ENCODE measurements at regions not wholly inside any gene's neighbourhood (a gene's known extent, or its start where the extent isn't known, plus 50 kb on each side); places are given as distances from the start of the nearest gene placed in this dataset.

DNA sequence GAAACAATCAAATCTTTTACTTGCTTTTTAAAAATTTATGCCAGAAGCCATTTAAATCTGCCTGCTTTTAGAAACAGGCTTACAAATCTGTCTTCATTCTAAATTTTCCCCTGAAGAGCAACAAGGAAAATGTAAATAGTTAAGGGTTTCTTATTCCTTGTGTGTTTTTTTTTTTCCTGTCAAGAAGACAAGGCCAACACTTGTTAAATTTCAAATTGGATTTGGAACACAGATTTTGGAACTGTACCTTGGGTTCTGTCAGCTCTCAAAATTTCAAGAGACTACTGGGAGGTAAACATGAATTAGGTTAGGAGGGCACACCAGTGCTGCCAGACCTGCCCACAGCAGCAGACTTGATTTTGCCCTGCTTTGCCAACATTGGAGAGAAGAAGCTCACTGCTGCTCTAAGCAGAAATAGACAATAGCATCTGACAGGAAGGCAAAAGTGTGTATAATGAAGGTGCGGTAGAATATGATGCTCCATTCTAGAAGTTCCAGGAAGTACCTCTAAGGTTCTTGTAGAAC, 121.7 kb downstream of the NHLRC3 start:
- H3K4me3 ChIP-seq (ENCODE audit: low read depth, low read length) = no peak overlapping the region
- H3K27me3 ChIP-seq (ENCODE audit: control insufficient read depth, insufficient read depth, low read length) = no peaks in the 10 kb centered on the region
- no peak overlapping the region for H3K9ac ChIP-seq (ENCODE audit: low read depth, low read length)
- no peaks in the 10 kb centered on the region for H3K9me3 ChIP-seq (ENCODE audit: control insufficient read depth, insufficient read depth, low read length)
- H3K36me3 ChIP-seq (ENCODE audit: control insufficient read depth, insufficient read depth, low read length) = no peaks in the 10 kb centered on the region
- H3K27ac ChIP-seq (ENCODE audit: low read depth, low read length) = no peak overlapping the region
- no peaks in the 10 kb centered on the region for H3K4me1 ChIP-seq (ENCODE audit: control insufficient read depth, insufficient read depth, low read length)

GRCh38 chr13:39167018-39167417, 128.8 kb downstream of the NHLRC3 start:
- Histone ChIP-seq H3K27ac (ENCODE audit: low read depth, low read length) (no peak overlapping the region), H3K27me3 (ENCODE audit: control insufficient read depth, insufficient read depth, low read length) (no peaks in the 10 kb centered on the region), H3K4me3 (ENCODE audit: low read depth, low read length) (no peak overlapping the region), H3K9ac (ENCODE audit: low read depth, low read length) (no peak overlapping the region), H3K36me3 (ENCODE audit: control insufficient read depth, insufficient read depth, low read length) (no peaks in the 10 kb centered on the region), H3K9me3 (ENCODE audit: control insufficient read depth, insufficient read depth, low read length) (no peaks in the 10 kb centered on the region), H3K4me1 (ENCODE audit: control insufficient read depth, insufficient read depth, low read length) (no peaks in the 10 kb centered on the region)

DNA sequence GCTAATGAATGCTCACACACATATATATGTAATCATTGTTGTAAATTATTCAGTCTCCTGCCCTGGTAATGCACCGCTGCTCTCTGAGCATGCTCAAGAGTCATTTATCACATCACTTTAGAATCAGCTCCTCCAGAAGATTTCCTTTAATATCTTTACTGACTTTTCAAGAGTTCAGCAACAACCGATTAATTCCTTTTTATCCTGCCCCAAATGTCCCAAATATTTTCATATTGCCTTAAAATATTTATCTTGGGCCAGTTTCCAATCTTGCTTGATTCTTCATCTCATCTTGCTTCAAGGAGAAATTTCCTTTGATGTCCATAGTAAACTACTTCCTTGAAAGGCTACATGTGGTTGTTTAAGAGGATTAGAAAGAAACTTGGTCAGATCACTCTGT, 132.5 kb downstream of the NHLRC3 start:
- H3K4me3 ChIP-seq (ENCODE audit: low read depth, low read length) = no peak overlapping the region
- H3K27ac ChIP-seq (ENCODE audit: low read depth, low read length) = no peak overlapping the region
- no peaks in the 10 kb centered on the region for H3K9me3 ChIP-seq (ENCODE audit: control insufficient read depth, insufficient read depth, low read length)
- no peaks in the 10 kb centered on the region for H3K36me3 ChIP-seq (ENCODE audit: control insufficient read depth, insufficient read depth, low read length)
- H3K4me1 ChIP-seq (ENCODE audit: control insufficient read depth, insufficient read depth, low read length) = no peaks in the 10 kb centered on the region
- H3K9ac ChIP-seq (ENCODE audit: low read depth, low read length) = no peak overlapping the region
- no peaks in the 10 kb centered on the region for H3K27me3 ChIP-seq (ENCODE audit: control insufficient read depth, insufficient read depth, low read length)

DNA sequence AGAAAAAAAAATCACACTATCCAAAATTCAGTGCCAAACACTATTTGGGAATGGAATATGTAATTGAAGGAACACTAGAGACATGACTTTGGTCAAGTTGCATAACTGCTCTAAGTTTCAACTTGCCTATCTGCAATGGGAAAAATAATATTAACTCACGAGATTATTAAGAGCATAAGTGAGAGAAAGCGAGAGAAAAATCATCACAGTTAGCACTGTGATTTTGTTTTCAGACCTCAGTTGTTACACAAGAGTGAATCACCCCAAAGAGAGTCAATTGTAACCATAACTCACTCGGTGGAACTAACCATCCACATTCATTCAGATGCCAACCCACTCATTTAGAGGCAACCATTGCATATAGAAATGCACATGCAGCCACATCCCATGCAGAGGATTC, 147.1 kb downstream of the NHLRC3 start:
- Histone ChIP-seq H3K27me3 (ENCODE audit: control insufficient read depth, insufficient read depth, low read length) (no peaks in the 10 kb centered on the region), H3K27ac (ENCODE audit: low read depth, low read length) (no peak overlapping the region), H3K9ac (ENCODE audit: low read depth, low read length) (no peak overlapping the region), H3K9me3 (ENCODE audit: control insufficient read depth, insufficient read depth, low read length) (no peaks in the 10 kb centered on the region), H3K4me1 (ENCODE audit: control insufficient read depth, insufficient read depth, low read length) (no peaks in the 10 kb centered on the region), H3K36me3 (ENCODE audit: control insufficient read depth, insufficient read depth, low read length) (no peaks in the 10 kb centered on the region), H3K4me3 (ENCODE audit: low read depth, low read length) (no peak overlapping the region)

DNA sequence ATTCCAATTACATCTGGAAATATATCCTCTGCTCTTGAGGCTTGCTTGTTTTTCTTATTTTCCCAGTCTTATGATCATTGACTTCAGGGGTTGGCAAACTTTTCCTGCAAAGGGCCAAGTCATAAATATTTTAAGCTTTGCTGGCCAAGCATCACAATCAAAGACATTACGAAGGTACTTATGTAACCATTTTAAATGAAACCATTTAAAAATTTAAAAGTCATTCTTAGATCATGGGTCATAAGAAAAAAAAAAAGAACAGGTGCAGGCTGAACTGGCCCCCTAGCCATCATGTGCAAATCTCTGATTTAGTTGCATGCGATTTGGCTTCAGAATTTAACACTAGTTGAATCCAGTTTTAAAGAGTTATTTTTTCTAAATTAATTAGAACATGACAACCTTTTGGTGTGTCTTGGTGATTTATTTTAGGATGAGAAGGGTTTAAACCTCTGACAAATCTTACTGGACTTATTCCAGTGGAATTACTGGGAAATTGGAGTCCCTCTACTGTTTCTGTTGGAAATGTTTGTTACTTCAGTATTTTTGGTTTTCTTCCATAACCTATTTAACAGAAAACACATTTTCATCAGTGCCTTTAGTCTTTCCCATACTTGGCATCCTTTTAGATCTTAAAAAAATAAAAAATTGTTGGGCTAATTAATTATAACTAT, 148.1 kb downstream of the NHLRC3 start:
- no peak overlapping the region for H3K9ac ChIP-seq (ENCODE audit: low read depth, low read length)
- H3K9me3 ChIP-seq (ENCODE audit: control insufficient read depth, insufficient read depth, low read length) = no peaks in the 10 kb centered on the region
- no peak overlapping the region for H3K4me3 ChIP-seq (ENCODE audit: low read depth, low read length)
- no peak overlapping the region for H3K27ac ChIP-seq (ENCODE audit: low read depth, low read length)
- H3K27me3 ChIP-seq (ENCODE audit: control insufficient read depth, insufficient read depth, low read length) = no peaks in the 10 kb centered on the region
- H3K36me3 ChIP-seq (ENCODE audit: control insufficient read depth, insufficient read depth, low read length) = no peaks in the 10 kb centered on the region
- no peaks in the 10 kb centered on the region for H3K4me1 ChIP-seq (ENCODE audit: control insufficient read depth, insufficient read depth, low read length)

DNA sequence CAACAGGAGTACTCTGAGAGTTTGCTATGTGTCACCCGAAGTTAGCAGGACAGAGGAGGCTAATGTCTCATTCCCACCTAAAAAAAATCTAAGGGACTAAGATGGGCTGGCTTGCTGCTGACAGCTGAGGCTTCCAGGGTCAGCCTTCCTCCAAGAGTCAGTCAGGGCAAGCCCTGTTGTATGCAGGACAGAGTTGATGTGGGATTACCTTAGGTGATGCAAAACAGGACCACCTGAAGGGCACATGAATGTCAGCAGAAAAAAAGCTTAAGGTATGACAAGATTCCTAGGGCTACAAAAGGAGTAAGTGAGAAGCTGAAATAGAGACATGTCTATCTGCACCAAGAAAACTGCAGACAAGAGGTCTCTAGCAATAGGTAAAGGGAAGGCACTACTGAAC, 151.5 kb downstream of the NHLRC3 start:
- H3K9ac ChIP-seq (ENCODE audit: low read depth, low read length) = no peak overlapping the region

GRCh38 chr13:39196965-39197646, 158.8 kb downstream of the NHLRC3 start:
- Histone ChIP-seq H3K4me3 (ENCODE audit: low read depth, low read length) (no peak overlapping the region), H3K4me1 (ENCODE audit: control insufficient read depth, insufficient read depth, low read length) (no peaks in the 10 kb centered on the region), H3K27ac (ENCODE audit: low read depth, low read length) (no peak overlapping the region), H3K27me3 (ENCODE audit: control insufficient read depth, insufficient read depth, low read length) (no peaks in the 10 kb centered on the region), H3K9ac (ENCODE audit: low read depth, low read length) (no peak overlapping the region), H3K36me3 (ENCODE audit: control insufficient read depth, insufficient read depth, low read length) (no peaks in the 10 kb centered on the region), H3K9me3 (ENCODE audit: control insufficient read depth, insufficient read depth, low read length) (no peaks in the 10 kb centered on the region)

More for the DNA sequence above, 151.5 kb downstream of the NHLRC3 start:
- no peak overlapping the region for H3K27ac ChIP-seq (ENCODE audit: low read depth, low read length)
- H3K36me3 ChIP-seq (ENCODE audit: control insufficient read depth, insufficient read depth, low read length) = no peaks in the 10 kb centered on the region
- H3K4me1 ChIP-seq (ENCODE audit: control insufficient read depth, insufficient read depth, low read length) = no peaks in the 10 kb centered on the region
- H3K27me3 ChIP-seq (ENCODE audit: control insufficient read depth, insufficient read depth, low read length) = no peaks in the 10 kb centered on the region
- no peak overlapping the region for H3K4me3 ChIP-seq (ENCODE audit: low read depth, low read length)
- H3K9me3 ChIP-seq (ENCODE audit: control insufficient read depth, insufficient read depth, low read length) = no peaks in the 10 kb centered on the region

- H3K27me3 ChIP-seq (ENCODE audit: control insufficient read depth, insufficient read depth, low read length) = no peaks in the 10 kb centered on the region
- no peak overlapping the region for H3K9ac ChIP-seq (ENCODE audit: low read depth, low read length)
- H3K9me3 ChIP-seq (ENCODE audit: control insufficient read depth, insufficient read depth, low read length) = no peaks in the 10 kb centered on the region
- no peak overlapping the region for H3K4me3 ChIP-seq (ENCODE audit: low read depth, low read length)
- no peaks in the 10 kb centered on the region for H3K4me1 ChIP-seq (ENCODE audit: control insufficient read depth, insufficient read depth, low read length)
- no peak overlapping the region for H3K27ac ChIP-seq (ENCODE audit: low read depth, low read length)
- H3K36me3 ChIP-seq (ENCODE audit: control insufficient read depth, insufficient read depth, low read length) = no peaks in the 10 kb centered on the region
Measured at GRCh38 chr13:39197647-39198007, 159.4 kb downstream of the NHLRC3 start.

DNA sequence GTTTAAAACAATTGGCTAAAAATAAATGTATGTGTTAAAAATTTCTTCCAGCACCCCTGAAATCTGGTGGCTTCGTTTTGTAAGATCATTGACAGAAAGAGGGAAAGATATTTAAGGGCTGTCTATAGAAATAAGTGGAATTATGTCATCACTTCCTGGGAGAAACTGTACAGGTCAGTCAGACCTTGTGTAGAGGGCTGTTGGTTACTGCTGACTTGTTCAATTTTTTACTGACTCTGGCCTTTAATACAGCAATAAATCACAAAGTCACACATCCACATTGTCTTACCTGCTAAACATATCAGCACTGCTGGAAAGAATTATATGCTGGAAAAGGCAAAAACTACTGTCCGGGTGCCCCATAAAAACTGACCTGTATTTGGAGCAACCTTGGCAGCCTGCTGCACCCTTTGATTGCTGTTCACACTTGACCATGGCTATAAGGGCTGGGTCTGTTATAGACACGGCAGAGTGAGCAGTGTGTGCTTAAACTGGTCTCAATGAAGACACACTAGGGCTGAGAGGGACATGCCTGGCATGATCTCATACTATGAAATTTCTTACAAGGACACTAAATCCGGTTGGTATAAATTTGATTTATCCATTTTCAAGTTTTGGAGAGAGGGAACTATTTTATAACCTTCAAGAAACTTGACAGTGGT, 162.1 kb downstream of the NHLRC3 start:
- Histone ChIP-seq H3K27me3 (ENCODE audit: control insufficient read depth, insufficient read depth, low read length) (no peaks in the 10 kb centered on the region), H3K9ac (ENCODE audit: low read depth, low read length) (no peak overlapping the region), H3K4me3 (ENCODE audit: low read depth, low read length) (no peak overlapping the region), H3K9me3 (ENCODE audit: control insufficient read depth, insufficient read depth, low read length) (no peaks in the 10 kb centered on the region), H3K27ac (ENCODE audit: low read depth, low read length) (no peak overlapping the region), H3K36me3 (ENCODE audit: control insufficient read depth, insufficient read depth, low read length) (no peaks in the 10 kb centered on the region), H3K4me1 (ENCODE audit: control insufficient read depth, insufficient read depth, low read length) (no peaks in the 10 kb centered on the region)

DNA sequence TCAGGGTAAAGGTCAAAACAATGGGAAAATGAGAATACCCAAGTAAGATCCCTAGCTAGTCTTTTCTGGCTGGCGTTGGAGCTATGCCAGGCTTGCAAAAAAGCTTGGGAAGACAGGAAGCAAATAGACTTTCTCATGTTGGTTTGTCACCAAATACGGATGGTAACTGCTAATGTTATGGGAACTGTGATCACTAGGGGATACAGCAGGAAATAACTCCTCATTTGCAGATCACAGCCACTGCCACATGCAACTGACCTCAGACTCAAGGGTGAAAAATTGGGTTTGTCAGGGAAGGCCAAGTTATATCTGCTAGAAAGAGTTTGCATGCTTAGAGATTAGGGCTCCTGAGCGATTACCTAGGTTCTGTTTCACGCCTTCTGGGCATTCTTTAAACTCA, 162.9 kb downstream of the NHLRC3 start:
- Histone ChIP-seq H3K27ac (ENCODE audit: low read depth, low read length) (no peak overlapping the region), H3K4me1 (ENCODE audit: control insufficient read depth, insufficient read depth, low read length) (no peaks in the 10 kb centered on the region), H3K9ac (ENCODE audit: low read depth, low read length) (no peak overlapping the region), H3K9me3 (ENCODE audit: control insufficient read depth, insufficient read depth, low read length) (no peaks in the 10 kb centered on the region), H3K36me3 (ENCODE audit: control insufficient read depth, insufficient read depth, low read length) (no peaks in the 10 kb centered on the region), H3K27me3 (ENCODE audit: control insufficient read depth, insufficient read depth, low read length) (no peaks in the 10 kb centered on the region), H3K4me3 (ENCODE audit: low read depth, low read length) (no peak overlapping the region)

DNA sequence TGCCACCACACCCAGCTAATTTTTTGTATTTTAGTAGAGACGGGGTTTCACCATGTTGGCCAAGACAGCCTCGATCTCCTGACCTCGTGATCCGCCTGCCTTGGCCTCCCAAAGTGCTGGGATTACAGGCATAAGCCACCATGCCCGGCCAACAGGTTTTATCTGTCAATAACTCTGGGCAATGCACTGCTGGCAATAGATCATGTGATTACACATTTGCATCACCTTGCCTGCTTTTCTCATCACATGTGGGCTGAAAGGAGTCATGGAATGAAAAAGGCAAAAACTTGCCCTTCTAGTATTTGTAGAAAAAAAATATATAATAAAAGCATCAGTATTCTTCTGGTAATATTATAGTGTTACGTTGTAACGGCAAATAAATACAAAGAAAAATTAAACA, 164.5 kb downstream of the NHLRC3 start:
- H3K9ac ChIP-seq (ENCODE audit: low read depth, low read length) = no peak overlapping the region
- H3K36me3 ChIP-seq (ENCODE audit: control insufficient read depth, insufficient read depth, low read length) = no peaks in the 10 kb centered on the region
- no peaks in the 10 kb centered on the region for H3K4me1 ChIP-seq (ENCODE audit: control insufficient read depth, insufficient read depth, low read length)
- H3K4me3 ChIP-seq (ENCODE audit: low read depth, low read length) = no peak overlapping the region
- H3K27ac ChIP-seq (ENCODE audit: low read depth, low read length) = no peak overlapping the region
- no peaks in the 10 kb centered on the region for H3K27me3 ChIP-seq (ENCODE audit: control insufficient read depth, insufficient read depth, low read length)
- H3K9me3 ChIP-seq (ENCODE audit: control insufficient read depth, insufficient read depth, low read length) = no peaks in the 10 kb centered on the region

All from HUES48 (cell line).